ENCODE measurements at regions not wholly inside any gene's neighbourhood (a gene's known extent, or its start where the extent isn't known, plus 50 kb on each side); places are given as distances from the start of the nearest gene placed in this dataset.

DNA sequence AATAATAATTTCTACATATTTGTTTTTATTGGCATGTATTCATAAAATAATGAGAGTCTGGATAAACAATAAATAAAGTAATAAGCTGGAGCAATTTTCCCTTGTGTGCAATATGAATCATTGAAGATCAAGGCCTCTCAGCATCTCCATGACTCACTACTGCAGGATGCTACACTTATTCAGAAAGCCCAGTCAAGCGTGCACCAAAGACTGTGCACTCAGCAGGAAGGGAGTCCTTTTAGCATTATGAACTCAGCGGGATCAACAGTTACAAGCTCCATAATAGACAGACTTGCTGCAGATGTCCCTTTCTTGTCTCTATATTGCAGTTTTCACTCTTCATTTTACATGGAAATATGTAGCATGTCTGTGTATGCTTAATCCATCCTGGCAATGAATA is 485.3 kb downstream of the CDH9 start:
- Mint-ChIP-seq H3K4me1 (no peaks in the 10 kb centered on the region), H3K27ac (no peak overlapping the region), H3K27me3 (ENCODE audit: insufficient read depth) (no peaks in the 10 kb centered on the region), H3K9me3 (no peaks in the 10 kb centered on the region), H3K36me3 (ENCODE audit: low read depth) (no peaks in the 10 kb centered on the region), H3K4me3 (no peak overlapping the region)
- WGBS, 2 experiments (ENCODE audit: insufficient coverage in 1 of 2, insufficient read length in 1 of 2), result 65 to 81% methylated on average over 2 of the region's 2 CpGs
- TF ChIP-seq, protein P1, sequence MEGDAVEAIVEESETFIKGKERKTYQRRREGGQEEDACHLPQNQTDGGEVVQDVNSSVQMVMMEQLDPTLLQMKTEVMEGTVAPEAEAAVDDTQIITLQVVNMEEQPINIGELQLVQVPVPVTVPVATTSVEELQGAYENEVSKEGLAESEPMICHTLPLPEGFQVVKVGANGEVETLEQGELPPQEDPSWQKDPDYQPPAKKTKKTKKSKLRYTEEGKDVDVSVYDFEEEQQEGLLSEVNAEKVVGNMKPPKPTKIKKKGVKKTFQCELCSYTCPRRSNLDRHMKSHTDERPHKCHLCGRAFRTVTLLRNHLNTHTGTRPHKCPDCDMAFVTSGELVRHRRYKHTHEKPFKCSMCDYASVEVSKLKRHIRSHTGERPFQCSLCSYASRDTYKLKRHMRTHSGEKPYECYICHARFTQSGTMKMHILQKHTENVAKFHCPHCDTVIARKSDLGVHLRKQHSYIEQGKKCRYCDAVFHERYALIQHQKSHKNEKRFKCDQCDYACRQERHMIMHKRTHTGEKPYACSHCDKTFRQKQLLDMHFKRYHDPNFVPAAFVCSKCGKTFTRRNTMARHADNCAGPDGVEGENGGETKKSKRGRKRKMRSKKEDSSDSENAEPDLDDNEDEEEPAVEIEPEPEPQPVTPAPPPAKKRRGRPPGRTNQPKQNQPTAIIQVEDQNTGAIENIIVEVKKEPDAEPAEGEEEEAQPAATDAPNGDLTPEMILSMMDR (conservative IDR thresholded peaks at IDR 0.05), result no peak
- Histone ChIP-seq H3K4me3 (ENCODE audit: low read length) (no peak overlapping the region), H3K4me1 (ENCODE audit: control insufficient read depth, insufficient read depth, low read length) (no peaks in the 10 kb centered on the region), H3K9ac (ENCODE audit: extremely low read depth, low read length, poor library complexity, severe bottlenecking) (no peak overlapping the region), H3K27me3 (ENCODE audit: control insufficient read depth, insufficient read depth, low read length, poor library complexity, severe bottlenecking) (no peaks in the 10 kb centered on the region), H3K36me3 (ENCODE audit: control insufficient read depth, insufficient read depth, low read length) (no peaks in the 10 kb centered on the region), H3K9me3 (ENCODE audit: control insufficient read depth, low read length) (no peaks in the 10 kb centered on the region), H3K27ac (ENCODE audit: low read depth, low read length) (no peak overlapping the region)
- DNase-seq, result no peak

DNA sequence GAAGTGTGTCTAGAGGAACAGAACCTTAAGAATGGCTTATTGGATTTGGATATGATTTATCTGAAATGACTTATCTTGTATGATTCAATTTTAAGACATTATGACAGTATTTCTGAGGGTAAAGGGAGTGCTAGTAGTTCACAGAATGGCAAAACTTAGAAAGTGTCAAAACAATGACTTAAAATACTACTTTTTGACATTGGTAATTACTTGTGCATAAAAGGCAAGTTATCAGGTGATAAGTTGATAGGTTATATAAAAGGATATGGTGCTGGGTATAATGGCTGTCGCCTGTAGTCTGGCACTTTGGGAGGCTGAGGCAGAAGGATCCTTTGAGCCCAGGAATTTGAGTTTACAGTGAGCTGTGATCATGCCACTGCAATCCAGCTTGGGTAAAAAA is 494.4 kb downstream of the CDH9 start:
- Mint-ChIP-seq H3K4me1 (no peaks in the 10 kb centered on the region), H3K36me3 (ENCODE audit: low read depth) (no peaks in the 10 kb centered on the region), H3K27me3 (ENCODE audit: insufficient read depth) (no peaks in the 10 kb centered on the region), H3K9me3 (peaks cover 15% of the 10 kb centered on the region), H3K4me3 (no peak overlapping the region), H3K27ac (no peak overlapping the region)
- Histone ChIP-seq H3K27me3 (ENCODE audit: control insufficient read depth, insufficient read depth, low read length, poor library complexity, severe bottlenecking) (no peaks in the 10 kb centered on the region), H3K9me3 (ENCODE audit: control insufficient read depth, low read length) (peaks cover 6% of the 10 kb centered on the region), H3K4me1 (ENCODE audit: control insufficient read depth, insufficient read depth, low read length) (no peaks in the 10 kb centered on the region), H3K27ac (ENCODE audit: low read depth, low read length) (no peak overlapping the region), H3K9ac (ENCODE audit: extremely low read depth, low read length, poor library complexity, severe bottlenecking) (no peak overlapping the region), H3K4me3 (ENCODE audit: low read length) (no peak overlapping the region), H3K36me3 (ENCODE audit: control insufficient read depth, insufficient read depth, low read length) (no peaks in the 10 kb centered on the region)
- WGBS, 2 experiments (ENCODE audit: insufficient coverage in 1 of 2, insufficient read length in 1 of 2), result 83 to 92% methylated on average over 1 of the region's 1 CpG
- no peak for DNase-seq
- TF ChIP-seq, protein P1 (conservative IDR thresholded peaks at IDR 0.05), result no peak

DNA sequence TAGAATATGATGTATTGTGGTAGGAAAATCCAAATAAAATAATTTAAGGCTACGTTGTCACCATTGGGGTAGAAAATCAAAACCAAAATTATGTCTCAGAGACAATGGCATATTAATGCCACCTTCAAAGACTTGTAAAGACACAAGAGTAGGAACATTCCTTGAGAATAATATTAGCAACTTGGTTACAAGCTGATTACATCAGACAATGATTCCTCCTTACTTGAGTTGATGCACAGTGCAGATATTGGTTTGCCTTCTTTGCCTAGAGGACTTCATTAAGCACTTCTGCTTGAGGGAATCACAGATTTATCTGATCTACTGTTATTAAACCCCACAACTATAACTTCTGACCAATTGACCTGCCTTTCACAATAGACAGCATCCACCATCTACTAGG is 500.2 kb downstream of the CDH9 start:
- Histone ChIP-seq H3K4me3 (ENCODE audit: low read length) (no peak overlapping the region), H3K27ac (ENCODE audit: low read depth, low read length) (no peak overlapping the region), H3K27me3 (ENCODE audit: control insufficient read depth, insufficient read depth, low read length, poor library complexity, severe bottlenecking) (no peaks in the 10 kb centered on the region), H3K36me3 (ENCODE audit: control insufficient read depth, insufficient read depth, low read length) (no peaks in the 10 kb centered on the region), H3K4me1 (ENCODE audit: control insufficient read depth, insufficient read depth, low read length) (no peaks in the 10 kb centered on the region), H3K9ac (ENCODE audit: extremely low read depth, low read length, poor library complexity, severe bottlenecking) (no peak overlapping the region), H3K9me3 (ENCODE audit: control insufficient read depth, low read length) (no peaks in the 10 kb centered on the region)
- no peaks in the 10 kb centered on the region for H3K27me3 Mint-ChIP-seq (ENCODE audit: insufficient read depth)
- H3K27ac Mint-ChIP-seq, result no peak overlapping the region
- DNase-seq, result no peak
- TF ChIP-seq, protein P1 (conservative IDR thresholded peaks at IDR 0.05), result no peak
- no peaks in the 10 kb centered on the region for H3K36me3 Mint-ChIP-seq (ENCODE audit: low read depth)
- no peak overlapping the region for H3K4me3 Mint-ChIP-seq
- 95% methylated on average over 1 of the region's 1 CpG; no CpG with 5 or more reads in 1 of the 2 experiments for WGBS, 2 experiments (ENCODE audit: insufficient coverage in 1 of 2, insufficient read length in 1 of 2)
- H3K9me3 Mint-ChIP-seq, result peaks cover 12% of the 10 kb centered on the region
- H3K4me1 Mint-ChIP-seq, result no peaks in the 10 kb centered on the region

All from endodermal cell (in vitro differentiated cells).